ENCODE measurements at regions not wholly inside any gene's neighbourhood (a gene's known extent, or its start where the extent isn't known, plus 50 kb on each side); places are given as distances from the start of the nearest gene placed in this dataset.

DNA sequence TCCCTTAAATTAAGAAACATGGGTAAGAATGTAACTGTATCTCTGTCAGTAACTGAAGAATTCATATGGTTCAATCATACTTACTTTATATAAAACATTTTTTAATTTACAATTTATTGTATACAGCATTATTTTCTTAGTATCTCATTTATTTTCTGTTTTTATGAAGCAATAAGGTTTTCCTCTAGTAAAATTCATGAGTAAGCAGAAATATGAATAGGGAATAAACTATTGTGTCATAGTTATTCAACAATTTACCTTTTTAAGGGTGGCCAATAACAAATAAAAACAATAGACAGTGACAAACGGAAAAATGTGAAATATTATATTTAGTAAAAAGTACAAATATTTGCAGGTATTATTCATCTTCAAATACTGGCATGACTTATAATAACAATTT, 624.4 kb downstream of the TECRL start:
- Histone ChIP-seq H3K79me2 (ENCODE audit: insufficient read depth, low read length) (no peaks in the 10 kb centered on the region), H3K4me1 (ENCODE audit: insufficient read depth, low read length) (no peaks in the 10 kb centered on the region), H3K36me3 (replicated peaks in 1 of 2; ENCODE audit: control insufficient read depth in 1 of 2, insufficient read depth in 2 of 2, low read length in 2 of 2) (no peaks in the 10 kb centered on the region), H3K4me2 (ENCODE audit: low read depth, low read length) (no peak overlapping the region), H3K9ac (ENCODE audit: insufficient read depth, low read depth, low read length) (no peak overlapping the region), H3K27ac (ENCODE audit: extremely low read length, insufficient read depth, low read length) (no peak overlapping the region), H2AFZ (ENCODE audit: low read length) (no peak overlapping the region), H3K27me3 (ENCODE audit: control insufficient read depth in 1 of 2, insufficient read depth in 2 of 2, low read length in 2 of 2) (no peaks in the 10 kb centered on the region), H3K4me3 (replicated peaks in 1 of 3; ENCODE audit: insufficient read depth in 1 of 3, low read depth in 2 of 3, low read length in 3 of 3) (no peak overlapping the region), H4K20me1 (ENCODE audit: insufficient read depth, low read length) (no peaks in the 10 kb centered on the region), H3K9me3 (ENCODE audit: low read length) (no peaks in the 10 kb centered on the region)
- DNase-seq (ENCODE audit: low spot score) (no peak), FAIRE-seq (no peak), ATAC-seq (no peak)
- 1% methylated on average over 1 of the region's 1 CpG for WGBS (ENCODE audit: low lambda C conversion rate)
- peak; percentile 53; the same call in 1 of the 2 replicates for TF ChIP-seq MAFF (IDR thresholded peaks at IDR 0.05; ENCODE audit: low read depth, low read length)
- TF ChIP-seq PAX8 (CRISPR knock-in tag; IDR thresholded peaks at IDR 0.05; ENCODE audit: borderline replicate concordance) = no peak
- TF ChIP-seq ZBTB3 (CRISPR knock-in tag; IDR thresholded peaks at IDR 0.05; ENCODE audit: borderline replicate concordance, low read depth) = no peak
- TF ChIP-seq TEAD3 (CRISPR knock-in tag; optimal IDR thresholded peaks at IDR 0.05; ENCODE audit: borderline replicate concordance) = no peak
- no peak for TF ChIP-seq JDP2 (CRISPR knock-in tag; IDR thresholded peaks at IDR 0.05; ENCODE audit: borderline replicate concordance)
- TF ChIP-seq, protein P1, sequence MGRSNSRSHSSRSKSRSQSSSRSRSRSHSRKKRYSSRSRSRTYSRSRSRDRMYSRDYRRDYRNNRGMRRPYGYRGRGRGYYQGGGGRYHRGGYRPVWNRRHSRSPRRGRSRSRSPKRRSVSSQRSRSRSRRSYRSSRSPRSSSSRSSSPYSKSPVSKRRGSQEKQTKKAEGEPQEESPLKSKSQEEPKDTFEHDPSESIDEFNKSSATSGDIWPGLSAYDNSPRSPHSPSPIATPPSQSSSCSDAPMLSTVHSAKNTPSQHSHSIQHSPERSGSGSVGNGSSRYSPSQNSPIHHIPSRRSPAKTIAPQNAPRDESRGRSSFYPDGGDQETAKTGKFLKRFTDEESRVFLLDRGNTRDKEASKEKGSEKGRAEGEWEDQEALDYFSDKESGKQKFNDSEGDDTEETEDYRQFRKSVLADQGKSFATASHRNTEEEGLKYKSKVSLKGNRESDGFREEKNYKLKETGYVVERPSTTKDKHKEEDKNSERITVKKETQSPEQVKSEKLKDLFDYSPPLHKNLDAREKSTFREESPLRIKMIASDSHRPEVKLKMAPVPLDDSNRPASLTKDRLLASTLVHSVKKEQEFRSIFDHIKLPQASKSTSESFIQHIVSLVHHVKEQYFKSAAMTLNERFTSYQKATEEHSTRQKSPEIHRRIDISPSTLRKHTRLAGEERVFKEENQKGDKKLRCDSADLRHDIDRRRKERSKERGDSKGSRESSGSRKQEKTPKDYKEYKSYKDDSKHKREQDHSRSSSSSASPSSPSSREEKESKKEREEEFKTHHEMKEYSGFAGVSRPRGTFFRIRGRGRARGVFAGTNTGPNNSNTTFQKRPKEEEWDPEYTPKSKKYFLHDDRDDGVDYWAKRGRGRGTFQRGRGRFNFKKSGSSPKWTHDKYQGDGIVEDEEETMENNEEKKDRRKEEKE (IDR thresholded peaks at IDR 0.05) = no peak
- TF ChIP-seq FOXK1 (CRISPR knock-in tag; IDR thresholded peaks at IDR 0.05; ENCODE audit: borderline replicate concordance, low read depth) = no peak
- no peak for TF ChIP-seq ZNF687 (CRISPR knock-in tag; IDR thresholded peaks at IDR 0.05)
- TF ChIP-seq MAFK (conservative IDR thresholded peaks at IDR 0.05 in 1 of 2, IDR thresholded peaks at IDR 0.05 in 1 of 2; ENCODE audit: low read length in 2 of 2) = peak; percentile 27 to 77; a peak in 3 of 4 replicates
- TF ChIP-seq PHB2 (IDR thresholded peaks at IDR 0.05; ENCODE audit: partially characterized antibody) = no peak
- no peak for TF ChIP-seq ZNF143 (CRISPR knock-in tag; IDR thresholded peaks at IDR 0.05)
- no peak for TF ChIP-seq POLR2AphosphoS5 (IDR thresholded peaks at IDR 0.05; ENCODE audit: low read depth, low read length)
- no peak for TF ChIP-seq TFDP2 (CRISPR knock-in tag; IDR thresholded peaks at IDR 0.05)
- POLR2A ChIA-PET = no interaction called here
- BruUV-seq (replicated peaks) = no TSS peak
- intact Hi-C loops (cut with micrococcal nuclease; ENCODE audit: unreplicated experiment) = no loop called here
- CTCF ChIA-PET (ENCODE audit: low intra/inter-chr PET ratio, low total read pairs) = no interaction called here
- in situ Hi-C loops (cut with HindIII; ENCODE audit: extremely low pct_ligation_motif_present, low pct_unique_long_range_greater_than_20kb) = no loop called here

Data from HepG2 (cell line).